ENCODE measurements at regions not wholly inside any gene's neighbourhood (a gene's known extent, or its start where the extent isn't known, plus 50 kb on each side); places are given as distances from the start of the nearest gene placed in this dataset.
"Not testable (repeated sequence)": the region's sequence is repeated elsewhere in the genome, so short reads cannot be mapped to it uniquely, and the experiment has no call there.

DNA sequence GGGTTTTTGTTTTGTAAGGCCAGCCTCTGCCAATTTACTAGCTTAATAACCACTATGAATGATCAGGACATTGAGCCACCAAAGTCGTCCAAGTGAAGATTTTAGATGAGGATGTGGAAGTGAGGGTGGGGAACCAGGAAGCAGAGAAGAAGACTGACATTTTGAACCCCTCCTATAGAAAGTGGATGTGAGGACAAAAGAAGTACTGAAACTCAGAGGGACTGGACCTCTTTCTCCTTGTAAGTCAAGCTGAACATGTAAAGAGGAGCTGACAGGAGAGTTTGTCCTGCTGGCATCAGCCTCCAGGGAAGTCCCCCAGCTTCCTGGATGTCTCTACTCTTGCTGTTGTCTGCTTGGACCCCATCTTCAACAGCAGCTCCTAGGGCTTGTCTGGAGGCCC is 338.2 kb upstream of the NCAM1 start:
- DNase-seq = no peak

GRCh38 chr11:112624431-112624830 is 336.8 kb upstream of the NCAM1 start:
- DNase-seq = no peak

DNA sequence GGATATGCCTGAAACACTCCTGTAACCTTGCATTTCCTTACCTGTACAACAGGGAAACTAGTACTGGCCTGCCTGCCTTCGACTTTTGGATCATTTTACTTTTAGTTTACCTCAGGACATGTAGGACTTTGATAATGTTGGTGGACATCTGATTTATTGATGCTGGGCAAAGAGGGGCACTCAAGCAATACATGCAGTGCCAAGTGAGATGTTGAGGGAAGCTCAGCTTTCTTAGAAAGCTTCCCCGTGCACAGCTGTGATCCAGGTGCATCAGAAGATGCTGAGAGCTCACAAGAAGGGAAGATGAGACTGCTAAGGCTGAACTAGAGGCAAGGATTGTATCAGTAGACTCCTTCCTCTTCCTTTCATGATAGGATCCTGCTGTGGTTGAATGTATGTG is 336.2 kb upstream of the NCAM1 start:
- DNase-seq = not testable (repeated sequence)

GRCh38 chr11:112625814-112626213 is 335.4 kb upstream of the NCAM1 start:
- DNase-seq = no peak

- no peak for DNase-seq
Measured at GRCh38 chr11:112626731-112627130, 334.5 kb upstream of the NCAM1 start.

DNA sequence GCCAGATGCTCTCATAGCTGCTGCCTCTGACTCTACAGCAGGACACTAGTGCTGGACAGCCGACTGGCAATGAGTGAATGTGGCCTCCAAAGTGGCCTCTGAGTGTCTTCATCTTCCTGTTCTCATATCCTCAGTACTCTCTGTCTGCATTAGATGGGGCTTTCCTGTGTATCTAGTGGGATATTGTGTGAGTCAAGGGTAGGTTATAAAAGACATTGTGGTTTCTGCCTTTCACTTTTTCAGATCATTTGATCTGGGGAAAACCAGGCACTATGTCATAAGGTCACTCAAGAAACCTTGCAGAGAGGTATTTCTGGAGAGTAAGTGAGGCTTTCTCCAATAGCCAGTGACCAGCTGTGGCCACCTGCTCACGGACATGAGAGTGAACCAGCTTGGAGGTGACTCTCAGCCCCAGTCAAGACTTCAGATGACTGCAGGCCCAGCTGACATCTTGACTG is 333.6 kb upstream of the NCAM1 start:
- no peak for DNase-seq

DNA sequence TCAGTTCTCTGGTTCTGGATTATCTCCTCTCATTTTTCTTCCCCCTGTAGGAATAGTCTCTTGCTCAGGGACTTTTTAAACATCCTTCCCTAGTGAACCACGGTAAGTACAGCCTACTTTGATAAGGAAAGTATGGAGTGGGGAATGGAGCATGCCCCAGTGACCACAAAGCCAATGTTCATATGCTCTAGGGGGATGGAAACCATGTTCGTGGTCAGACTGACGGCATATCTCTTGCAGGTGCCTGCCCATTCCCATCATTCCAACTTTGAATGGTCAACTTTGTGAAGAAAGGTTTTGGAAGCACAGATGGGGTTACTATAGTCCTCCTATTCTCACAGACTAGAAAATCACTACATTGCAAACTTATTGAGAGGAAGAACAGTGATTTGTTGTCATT is 332.5 kb upstream of the NCAM1 start:
- no peak for DNase-seq

- DNase-seq = no peak
Measured at GRCh38 chr11:112630496-112630895, 330.7 kb upstream of the NCAM1 start.

- DNase-seq = no peak
Measured at GRCh38 chr11:112631333-112631732, 329.9 kb upstream of the NCAM1 start.

DNA sequence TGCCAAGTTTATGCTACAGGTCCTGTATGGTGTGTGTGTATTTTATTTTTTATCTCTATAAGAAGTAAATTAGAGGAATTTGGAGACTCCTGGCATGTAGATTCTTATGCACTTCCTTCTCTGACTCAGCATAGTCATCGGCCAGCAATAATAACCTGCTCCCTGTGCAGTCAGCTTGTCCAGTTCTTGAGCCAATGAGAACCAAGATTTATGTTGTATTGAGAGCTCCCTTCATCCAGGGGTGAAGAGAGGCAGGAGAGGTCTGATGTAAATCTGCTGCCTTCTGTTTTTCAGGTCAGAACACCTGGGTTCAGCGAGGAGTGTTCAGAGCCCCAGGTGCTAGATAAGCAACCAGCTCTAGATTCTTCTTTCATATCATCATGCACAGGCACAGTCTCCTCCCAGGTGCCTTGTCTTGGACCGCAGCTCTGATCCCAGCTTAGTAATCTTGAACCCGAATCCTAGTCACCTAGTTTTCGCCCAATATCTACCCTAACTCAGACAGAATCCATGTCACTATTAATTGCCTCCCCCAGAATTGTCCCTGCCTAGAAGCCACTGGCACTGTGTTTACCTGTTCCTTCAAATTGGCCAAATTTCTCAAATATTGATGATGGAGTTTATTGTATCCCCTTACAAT is 328.2 kb upstream of the NCAM1 start:
- DNase-seq = no peak

DNA sequence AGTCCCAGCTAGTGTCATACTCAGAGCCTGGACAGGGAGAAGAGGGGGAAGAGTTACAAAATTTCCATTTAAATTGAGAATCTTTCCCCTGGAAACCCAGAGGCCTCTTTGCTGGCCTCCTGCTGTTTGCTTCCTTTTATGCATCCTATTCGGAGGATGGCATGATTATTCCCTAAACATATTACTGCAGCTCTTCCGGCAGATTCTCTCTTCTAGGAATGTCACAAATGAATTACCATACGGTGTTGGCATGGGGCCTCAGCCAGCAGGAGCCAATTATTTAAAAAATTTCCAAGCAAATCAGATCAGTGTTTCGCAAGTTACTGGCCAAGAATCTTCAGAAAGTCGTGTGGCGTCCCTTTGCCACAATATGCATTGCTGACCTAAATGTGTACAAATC is 326.7 kb upstream of the NCAM1 start:
- peak; percentile 57 for DNase-seq

- DNase-seq = no peak
Measured at GRCh38 chr11:112634995-112635737, 326.1 kb upstream of the NCAM1 start.

GRCh38 chr11:112637076-112637475 is 324.1 kb upstream of the NCAM1 start:
- DNase-seq = no peak

GRCh38 chr11:112637876-112638275 is 323.3 kb upstream of the NCAM1 start:
- DNase-seq = no peak

GRCh38 chr11:112639469-112639868 is 321.8 kb upstream of the NCAM1 start:
- no peak for DNase-seq

DNA sequence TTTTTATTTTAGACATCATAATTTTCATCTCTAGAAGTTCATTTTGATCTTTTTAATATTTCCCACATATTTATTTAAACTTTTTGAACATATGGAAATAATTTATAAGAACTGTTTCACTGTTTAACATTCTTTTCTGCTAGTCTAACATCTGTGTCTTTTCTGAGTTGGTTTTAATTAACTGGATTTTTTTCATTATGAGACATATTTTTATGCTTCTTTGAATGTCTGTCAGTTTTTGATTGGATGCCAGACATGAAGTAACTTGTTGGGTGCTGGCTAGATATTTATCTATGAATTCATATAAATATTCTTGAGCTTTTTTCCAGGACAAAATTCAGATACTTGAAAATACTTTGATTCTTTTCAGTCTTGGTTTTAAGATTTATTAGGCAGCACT is 317.8 kb upstream of the NCAM1 start:
- DNase-seq = peak; percentile 56

DNA sequence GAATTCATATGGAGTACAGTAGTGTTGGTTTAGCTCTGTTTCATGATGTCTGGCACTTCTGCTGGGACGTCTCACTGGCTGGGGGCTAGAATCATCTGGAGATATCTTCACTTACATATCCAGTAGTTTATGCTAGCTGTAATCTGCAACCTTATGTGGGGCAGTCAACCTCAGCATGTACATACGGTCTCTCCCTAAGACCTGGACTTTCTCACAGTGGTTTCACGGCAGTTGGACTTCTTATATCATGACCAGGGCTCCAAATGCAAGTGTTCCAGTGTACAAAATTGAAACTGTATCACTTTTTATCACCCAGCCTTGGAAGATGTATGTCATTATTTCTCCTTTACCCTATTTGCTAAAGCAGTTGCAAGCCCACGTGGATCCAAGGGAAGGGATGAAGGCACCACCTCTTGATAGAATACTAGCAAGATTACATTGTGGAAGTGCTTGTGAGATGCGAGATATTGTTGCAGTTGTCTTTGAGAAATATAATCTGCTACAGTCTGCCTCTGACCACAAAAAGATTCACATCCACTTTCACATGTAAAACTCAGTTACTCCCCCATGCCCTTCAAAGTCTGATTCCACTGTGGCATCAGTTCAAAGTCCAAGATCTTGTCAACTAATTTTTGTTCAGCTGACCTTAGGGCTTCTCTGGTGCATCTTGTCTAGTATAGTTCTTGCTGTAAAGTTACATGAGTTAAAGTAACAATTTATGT is 316.6 kb upstream of the NCAM1 start:
- no peak for DNase-seq

DNA sequence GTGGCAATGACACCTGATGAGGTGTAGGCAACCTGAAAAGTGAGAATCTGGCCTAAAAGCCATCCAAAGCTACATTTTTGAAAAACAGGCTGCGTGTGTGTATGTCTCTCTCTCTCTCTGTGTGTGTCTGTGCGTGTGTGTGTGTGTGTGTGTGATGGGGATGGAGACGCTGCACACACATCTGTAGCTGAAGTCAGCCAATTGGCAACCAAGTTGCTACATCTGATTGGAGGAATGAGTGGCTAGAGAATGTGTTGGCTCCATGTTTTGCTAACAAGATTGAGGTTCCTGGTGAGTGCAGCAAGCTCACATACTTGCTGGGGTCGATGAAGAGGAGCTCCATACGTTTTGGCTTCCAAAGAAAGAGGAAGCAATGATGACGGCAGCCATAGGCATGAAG is 311.4 kb upstream of the NCAM1 start:
- no peak for DNase-seq

DNA sequence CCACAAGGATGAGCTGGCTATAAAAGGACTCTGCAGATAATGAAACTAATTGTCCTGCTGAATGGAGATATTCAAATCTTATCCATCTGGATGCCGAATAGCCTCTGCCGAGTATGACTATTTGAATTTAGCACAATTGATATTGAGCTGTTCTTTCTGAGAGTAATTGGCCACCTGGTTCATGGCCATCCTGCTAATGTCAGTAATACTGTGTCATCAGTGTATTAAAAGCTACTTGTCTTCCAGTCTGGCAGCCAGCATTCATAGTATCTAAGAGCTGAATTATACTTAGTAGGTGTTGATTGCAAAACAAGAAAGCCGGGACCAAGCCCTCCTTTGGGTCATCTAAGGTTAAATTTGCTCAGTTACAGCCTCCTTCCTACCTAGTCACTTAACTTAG is 310.7 kb upstream of the NCAM1 start:
- DNase-seq = no peak

GRCh38 chr11:112651386-112651785 is 309.8 kb upstream of the NCAM1 start:
- DNase-seq = no peak

DNA sequence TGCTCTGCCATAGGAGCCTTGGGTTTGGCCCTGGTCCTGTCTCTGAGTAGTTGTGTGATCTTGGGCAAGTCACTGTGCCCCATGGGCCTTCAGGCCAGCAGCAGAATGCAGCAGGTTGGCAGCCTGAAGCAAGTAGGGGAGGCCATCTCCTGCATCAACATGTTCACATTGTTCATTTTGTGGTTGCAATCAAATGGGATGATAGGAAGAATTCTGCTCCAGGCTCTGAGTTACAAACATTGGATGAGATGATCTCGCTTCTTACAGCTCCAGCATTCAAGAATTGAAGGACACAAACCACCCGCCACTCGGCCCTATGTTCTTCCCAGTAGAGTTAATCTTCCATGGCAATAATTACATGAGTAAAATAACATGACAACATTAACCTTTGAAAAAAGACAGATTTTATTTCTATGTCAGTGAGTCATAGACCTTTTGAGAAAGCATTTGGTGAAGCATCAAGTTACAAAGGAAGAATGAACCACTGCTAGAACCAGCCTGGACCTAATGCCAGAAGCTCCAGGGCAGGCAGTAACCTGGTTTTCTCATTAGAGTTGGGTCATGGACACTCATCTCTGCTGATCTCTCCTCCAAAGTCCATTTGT is 308.3 kb upstream of the NCAM1 start:
- peak; percentile 36 for DNase-seq

DNA sequence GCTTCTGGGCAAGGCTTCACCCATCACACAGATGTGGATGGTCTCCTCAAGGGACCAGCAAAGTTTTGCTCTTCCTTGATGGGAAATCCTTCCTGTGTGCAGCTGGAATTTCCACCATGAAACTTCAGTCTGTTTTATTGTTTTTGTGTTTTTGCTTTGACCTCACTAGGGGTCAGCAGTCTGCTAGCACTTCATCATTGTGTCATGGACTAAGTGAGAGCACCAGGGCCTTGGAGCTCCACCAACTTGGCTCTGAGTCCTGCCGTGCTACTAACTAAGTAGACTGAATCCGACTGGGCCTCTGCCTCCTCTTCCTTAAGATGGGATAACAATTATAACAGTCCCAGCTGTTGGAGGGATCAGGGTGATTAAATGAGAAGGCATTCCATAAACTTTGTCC is 305.8 kb upstream of the NCAM1 start:
- peak; percentile 85 for DNase-seq

GRCh38 chr11:112656772-112657428 is 304.3 kb upstream of the NCAM1 start:
- DNase-seq = peak; percentile 96

Measured in fibroblast of skin of scalp (primary cell).